ENCODE measurements at regions not wholly inside any gene's neighbourhood (a gene's known extent, or its start where the extent isn't known, plus 50 kb on each side); places are given as distances from the start of the nearest gene placed in this dataset.

GRCh38 chr12:29867823-29868222 is 84.1 kb upstream of the TMTC1 start:
- no peaks in the 10 kb centered on the region for H3K36me3 Mint-ChIP-seq (ENCODE audit: unreplicated experiment)
- H3K4me3 Mint-ChIP-seq (ENCODE audit: unreplicated experiment), result no peak overlapping the region
- H3K27ac Mint-ChIP-seq (ENCODE audit: unreplicated experiment), result no peak overlapping the region

GRCh38 chr12:29863665-29864064 is 79.9 kb upstream of the TMTC1 start:
- TF ChIP-seq CTCF (IDR thresholded peaks at IDR 0.05), result no peak
- no peak overlapping the region for H3K27ac Mint-ChIP-seq (ENCODE audit: unreplicated experiment)
- no peak overlapping the region for H3K4me3 Mint-ChIP-seq (ENCODE audit: unreplicated experiment)
- no peak for DNase-seq (ENCODE audit: extremely low spot score, unreplicated experiment)
- H3K36me3 Mint-ChIP-seq (ENCODE audit: unreplicated experiment), result no peaks in the 10 kb centered on the region
- no peaks in the 10 kb centered on the region for H3K4me1 Mint-ChIP-seq (ENCODE audit: unreplicated experiment)
- H3K27me3 Mint-ChIP-seq (ENCODE audit: unreplicated experiment), result peaks cover 20% of the 10 kb centered on the region
- H3K9me3 Mint-ChIP-seq (ENCODE audit: unreplicated experiment), result no peaks in the 10 kb centered on the region

More at GRCh38 chr12:29867823-29868222, 84.1 kb upstream of the TMTC1 start:
- Mint-ChIP-seq H3K4me1 (ENCODE audit: unreplicated experiment) (peaks cover 16% of the 10 kb centered on the region), H3K27me3 (ENCODE audit: unreplicated experiment) (peaks cover 16% of the 10 kb centered on the region), H3K9me3 (ENCODE audit: unreplicated experiment) (no peaks in the 10 kb centered on the region)
- DNase-seq (ENCODE audit: extremely low spot score, unreplicated experiment), result no peak
- no peak for TF ChIP-seq CTCF (IDR thresholded peaks at IDR 0.05)

GRCh38 chr12:29858270-29858786 is 74.6 kb upstream of the TMTC1 start:
- Mint-ChIP-seq H3K27me3 (ENCODE audit: unreplicated experiment) (peaks cover 9% of the 10 kb centered on the region), H3K9me3 (ENCODE audit: unreplicated experiment) (no peaks in the 10 kb centered on the region), H3K36me3 (ENCODE audit: unreplicated experiment) (no peaks in the 10 kb centered on the region), H3K27ac (ENCODE audit: unreplicated experiment) (no peak overlapping the region), H3K4me1 (ENCODE audit: unreplicated experiment) (no peaks in the 10 kb centered on the region), H3K4me3 (ENCODE audit: unreplicated experiment) (no peak overlapping the region)
- DNase-seq (ENCODE audit: extremely low spot score, unreplicated experiment), result no peak
- TF ChIP-seq CTCF (IDR thresholded peaks at IDR 0.05), result no peak

GRCh38 chr12:29847246-29847645 is 63.5 kb upstream of the TMTC1 start:
- Mint-ChIP-seq H3K36me3 (ENCODE audit: unreplicated experiment) (no peaks in the 10 kb centered on the region), H3K4me1 (ENCODE audit: unreplicated experiment) (no peaks in the 10 kb centered on the region), H3K4me3 (ENCODE audit: unreplicated experiment) (no peak overlapping the region), H3K27ac (ENCODE audit: unreplicated experiment) (no peak overlapping the region), H3K27me3 (ENCODE audit: unreplicated experiment) (peaks cover 23% of the 10 kb centered on the region), H3K9me3 (ENCODE audit: unreplicated experiment) (peaks cover 11% of the 10 kb centered on the region)
- DNase-seq (ENCODE audit: extremely low spot score, unreplicated experiment), result no peak
- TF ChIP-seq CTCF (IDR thresholded peaks at IDR 0.05), result no peak

- Mint-ChIP-seq H3K27me3 (ENCODE audit: unreplicated experiment) (peaks cover 12% of the 10 kb centered on the region), H3K27ac (ENCODE audit: unreplicated experiment) (no peak overlapping the region), H3K4me1 (ENCODE audit: unreplicated experiment) (no peaks in the 10 kb centered on the region), H3K36me3 (ENCODE audit: unreplicated experiment) (no peaks in the 10 kb centered on the region), H3K4me3 (ENCODE audit: unreplicated experiment) (no peak overlapping the region), H3K9me3 (ENCODE audit: unreplicated experiment) (peaks cover 6% of the 10 kb centered on the region)
- TF ChIP-seq CTCF (IDR thresholded peaks at IDR 0.05), result no peak
- no peak for DNase-seq (ENCODE audit: extremely low spot score, unreplicated experiment)
These were observed 60.9 kb upstream of the TMTC1 start for GRCh38 chr12:29844667-29845066.

Data from osteocyte (in vitro differentiated cells).